ENCODE measurements at regions not wholly inside any gene's neighbourhood (a gene's known extent, or its start where the extent isn't known, plus 50 kb on each side); places are given as distances from the start of the nearest gene placed in this dataset.

- TF ChIP-seq CTCF (IDR thresholded peaks at IDR 0.05; ENCODE audit: poor library complexity), result no peak
- no peak for TF ChIP-seq EZH2phosphoT487 (IDR thresholded peaks at IDR 0.05; ENCODE audit: low read depth, severe bottlenecking, unreplicated experiment)
- TF ChIP-seq EZH2 (IDR thresholded peaks at IDR 0.05; ENCODE audit: borderline replicate concordance), result no peak
Observed at GRCh38 chr2:235201756-235202155, 249.9 kb downstream of the SH3BP4 start.

Data from hepatocyte (in vitro differentiated cells).